ENCODE measurements at regions not wholly inside any gene's neighbourhood (a gene's known extent, or its start where the extent isn't known, plus 50 kb on each side); places are given as distances from the start of the nearest gene placed in this dataset.

DNA sequence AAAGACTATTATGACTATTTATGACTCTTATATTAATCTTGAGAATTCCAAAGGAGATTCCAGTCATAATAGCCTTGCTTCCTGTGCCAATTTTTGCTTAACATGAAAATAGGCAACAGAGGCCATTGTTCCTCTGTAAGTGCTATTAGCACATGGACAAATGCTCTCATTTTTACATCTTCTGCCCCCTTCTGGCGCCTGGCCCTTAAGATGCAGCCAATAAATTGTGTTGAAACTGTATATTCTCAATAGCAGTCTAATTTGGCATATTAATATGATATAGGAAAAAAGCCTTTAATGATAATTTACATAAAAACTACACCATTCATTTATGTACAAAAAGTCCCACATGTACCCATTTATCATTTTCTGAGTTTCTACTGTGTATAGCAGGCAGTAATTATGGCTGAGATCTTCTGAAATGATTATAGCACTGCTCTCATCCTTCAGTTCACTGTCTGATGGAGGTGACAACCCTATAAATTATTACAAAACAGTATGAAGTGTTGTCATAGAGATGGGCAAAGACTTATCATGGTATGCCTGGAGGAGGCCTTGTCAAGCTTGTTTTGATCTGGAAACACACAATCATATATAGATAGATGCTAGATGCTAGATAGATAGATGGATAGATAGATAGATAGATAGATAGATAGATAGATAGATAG lies 613.3 kb downstream of the TSN start:
- ChIA-PET POLR2A (no interaction called here), CTCF (interaction anchor here (0.6 kb wide), 1 partner anchor 803 kb away, joined by 3 read pairs; no protein-coding TSS in a partner anchor)
- no peak for TF ChIP-seq BHLHE40 (IDR thresholded peaks at IDR 0.05; ENCODE audit: borderline replicate concordance)
- no peak for TF ChIP-seq SUZ12 (IDR thresholded peaks at IDR 0.05)
- no peak for TF ChIP-seq FOXK2 (IDR thresholded peaks at IDR 0.05)
- no peak for TF ChIP-seq NFRKB (IDR thresholded peaks at IDR 0.05)
- no peak for TF ChIP-seq FOXA1 (IDR thresholded peaks at IDR 0.05)
- TF ChIP-seq ELF4 (IDR thresholded peaks at IDR 0.05): no peak
- no peak for TF ChIP-seq HDGF (IDR thresholded peaks at IDR 0.05; ENCODE audit: borderline replicate concordance)
- no peak for TF ChIP-seq FOXM1 (IDR thresholded peaks at IDR 0.05; ENCODE audit: borderline replicate concordance)
- TF ChIP-seq CTBP1 (IDR thresholded peaks at IDR 0.05; ENCODE audit: borderline replicate concordance): no peak
- no peak for TF ChIP-seq LEF1 (IDR thresholded peaks at IDR 0.05; ENCODE audit: borderline replicate concordance)
- TF ChIP-seq L3MBTL2 (conservative IDR thresholded peaks at IDR 0.05): no peak
- no peak for TF ChIP-seq ZNF384 (IDR thresholded peaks at IDR 0.05)
- no peak for TF ChIP-seq SP1 (IDR thresholded peaks at IDR 0.05)
- TF ChIP-seq, protein P1, sequence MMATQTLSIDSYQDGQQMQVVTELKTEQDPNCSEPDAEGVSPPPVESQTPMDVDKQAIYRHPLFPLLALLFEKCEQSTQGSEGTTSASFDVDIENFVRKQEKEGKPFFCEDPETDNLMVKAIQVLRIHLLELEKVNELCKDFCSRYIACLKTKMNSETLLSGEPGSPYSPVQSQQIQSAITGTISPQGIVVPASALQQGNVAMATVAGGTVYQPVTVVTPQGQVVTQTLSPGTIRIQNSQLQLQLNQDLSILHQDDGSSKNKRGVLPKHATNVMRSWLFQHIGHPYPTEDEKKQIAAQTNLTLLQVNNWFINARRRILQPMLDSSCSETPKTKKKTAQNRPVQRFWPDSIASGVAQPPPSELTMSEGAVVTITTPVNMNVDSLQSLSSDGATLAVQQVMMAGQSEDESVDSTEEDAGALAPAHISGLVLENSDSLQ (IDR thresholded peaks at IDR 0.05): no peak
- no peak for TF ChIP-seq TARDBP (IDR thresholded peaks at IDR 0.05)
- no peak for TF ChIP-seq ARNT (IDR thresholded peaks at IDR 0.05)
- no peak for DNase-seq (ENCODE audit: extremely low spot score)

DNA sequence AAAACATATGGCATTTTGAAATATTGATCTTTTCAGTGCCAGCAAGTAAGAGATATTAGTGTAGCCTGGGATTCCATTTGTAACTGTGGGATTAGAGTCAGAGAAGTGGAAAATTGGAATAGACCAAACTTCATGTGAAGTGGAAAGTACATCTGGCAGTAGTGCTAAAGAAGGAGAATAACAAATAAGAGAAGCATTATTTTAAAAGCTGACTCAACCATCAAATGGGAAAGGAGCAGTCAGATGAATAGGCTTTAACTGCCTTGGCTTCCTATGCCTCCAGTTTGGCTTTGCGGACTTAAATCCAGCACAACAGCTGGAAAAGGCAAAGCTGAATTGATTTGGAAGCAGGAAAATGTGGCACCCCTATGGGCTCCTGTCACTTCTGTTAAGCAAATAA lies 623.1 kb downstream of the TSN start:
- TF ChIP-seq NFRKB (IDR thresholded peaks at IDR 0.05): no peak
- TF ChIP-seq HDGF (IDR thresholded peaks at IDR 0.05; ENCODE audit: borderline replicate concordance): no peak
- no peak for DNase-seq (ENCODE audit: extremely low spot score)
- CTCF ChIA-PET: no interaction called here
- POLR2A ChIA-PET: no interaction called here

DNA sequence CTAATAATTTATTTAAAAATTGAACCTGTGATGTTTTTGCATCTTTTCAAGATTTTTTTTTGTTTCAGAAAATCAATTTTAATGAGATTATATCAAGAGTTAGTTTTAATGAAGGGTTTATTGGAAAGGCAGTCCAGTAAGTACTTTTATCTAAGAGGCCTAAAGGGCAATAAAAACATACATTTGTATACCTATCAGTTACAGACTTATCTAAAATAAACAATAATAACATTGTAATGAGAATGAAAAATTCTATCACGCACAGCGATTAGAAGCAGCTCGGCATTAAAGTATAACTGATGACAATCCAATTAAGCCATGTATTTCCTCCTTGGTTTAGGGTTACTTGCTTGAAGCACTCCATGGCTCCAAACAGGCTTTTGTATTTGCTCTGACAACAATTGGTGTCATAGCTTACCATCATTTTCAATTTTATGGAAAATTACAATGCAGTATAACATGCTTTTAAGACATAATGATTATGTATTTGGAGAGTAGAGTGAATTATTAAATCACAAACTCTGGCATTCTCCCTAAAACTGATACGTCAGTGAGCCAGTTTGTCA lies 629.4 kb downstream of the TSN start:
- ChIA-PET POLR2A (no interaction called here), CTCF (no interaction called here)
- no peak for DNase-seq (ENCODE audit: extremely low spot score)
- no peak for TF ChIP-seq BHLHE40 (IDR thresholded peaks at IDR 0.05; ENCODE audit: borderline replicate concordance)
- no peak for TF ChIP-seq ELF4 (IDR thresholded peaks at IDR 0.05)
- TF ChIP-seq FOXK2 (IDR thresholded peaks at IDR 0.05): no peak
- no peak for TF ChIP-seq CTBP1 (IDR thresholded peaks at IDR 0.05; ENCODE audit: borderline replicate concordance)
- TF ChIP-seq SUZ12 (IDR thresholded peaks at IDR 0.05): no peak
- TF ChIP-seq TARDBP (IDR thresholded peaks at IDR 0.05): no peak
- no peak for TF ChIP-seq FOXM1 (IDR thresholded peaks at IDR 0.05; ENCODE audit: borderline replicate concordance)
- TF ChIP-seq FOXA1 (IDR thresholded peaks at IDR 0.05): no peak
- no peak for TF ChIP-seq HDGF (IDR thresholded peaks at IDR 0.05; ENCODE audit: borderline replicate concordance)
- TF ChIP-seq L3MBTL2 (conservative IDR thresholded peaks at IDR 0.05): no peak
- TF ChIP-seq LEF1 (IDR thresholded peaks at IDR 0.05; ENCODE audit: borderline replicate concordance): no peak
- TF ChIP-seq SP1 (IDR thresholded peaks at IDR 0.05): no peak
- TF ChIP-seq, protein P1 (IDR thresholded peaks at IDR 0.05): no peak
- no peak for TF ChIP-seq ARNT (IDR thresholded peaks at IDR 0.05)
- TF ChIP-seq NFRKB (IDR thresholded peaks at IDR 0.05): no peak

DNA sequence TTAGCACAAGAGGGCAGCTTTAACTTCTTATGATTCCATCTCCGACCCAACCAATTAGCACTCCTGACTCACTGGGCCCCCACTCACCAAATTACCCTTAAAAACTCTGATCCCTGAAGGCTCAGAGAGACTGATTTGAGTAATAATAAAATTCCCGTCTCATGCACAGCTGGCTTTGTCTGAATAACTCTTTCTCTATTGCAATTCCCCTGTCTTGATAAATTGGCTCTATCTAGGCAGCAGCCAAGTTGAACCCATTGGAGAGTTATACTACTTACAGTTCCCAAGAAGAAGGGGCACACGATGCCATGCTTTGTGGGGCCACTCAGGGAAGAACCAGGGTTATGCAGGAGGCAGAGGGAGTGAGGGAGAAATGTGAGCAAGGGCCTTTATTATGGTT lies 632.8 kb downstream of the TSN start:
- ChIA-PET POLR2A (no interaction called here), CTCF (no interaction called here)
- no peak for TF ChIP-seq BHLHE40 (IDR thresholded peaks at IDR 0.05; ENCODE audit: borderline replicate concordance)
- TF ChIP-seq ELF4 (IDR thresholded peaks at IDR 0.05): no peak
- TF ChIP-seq FOXK2 (IDR thresholded peaks at IDR 0.05): no peak
- no peak for DNase-seq (ENCODE audit: extremely low spot score)

DNA sequence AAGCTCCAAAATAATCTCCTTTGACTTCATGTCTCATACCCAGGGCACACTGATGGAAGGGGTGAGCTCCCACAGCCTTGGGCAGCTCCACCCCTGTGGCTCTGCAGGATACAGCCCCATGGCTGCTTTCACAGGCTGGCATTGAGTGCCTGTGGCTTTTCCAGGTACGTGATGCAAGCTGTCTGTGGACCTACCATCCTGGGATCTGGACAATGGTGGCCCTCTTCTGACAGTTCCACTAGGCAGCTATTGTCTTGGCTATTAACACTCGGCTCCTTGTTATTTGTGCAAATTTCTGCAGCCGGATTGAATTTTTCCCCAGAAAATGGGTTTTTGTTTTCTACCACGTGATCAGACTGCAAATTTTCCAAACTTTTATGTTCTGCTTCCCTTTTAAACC lies 634.2 kb downstream of the TSN start:
- TF ChIP-seq ELF4 (IDR thresholded peaks at IDR 0.05): no peak
- no peak for TF ChIP-seq FOXM1 (IDR thresholded peaks at IDR 0.05; ENCODE audit: borderline replicate concordance)
- ChIA-PET POLR2A (no interaction called here), CTCF (no interaction called here)
- DNase-seq (ENCODE audit: extremely low spot score): no peak

DNA sequence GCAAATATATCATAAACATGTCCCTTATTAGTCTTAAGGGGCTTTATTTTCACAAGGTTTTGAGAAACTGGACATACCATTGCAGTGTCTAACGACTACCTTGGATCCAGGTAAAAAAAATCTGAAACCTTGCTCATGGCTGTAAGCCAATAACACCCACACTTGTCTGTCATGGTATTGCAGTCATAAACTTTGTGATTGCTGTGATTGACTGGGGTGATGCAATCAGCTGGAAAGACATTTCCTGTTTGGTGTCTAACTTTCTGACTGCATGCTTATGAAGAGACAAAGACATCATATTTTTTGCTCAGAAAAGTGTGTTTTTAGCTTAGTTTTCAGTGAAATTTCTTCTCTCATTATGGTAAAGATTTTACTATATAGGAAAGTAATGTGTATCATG lies 635.0 kb downstream of the TSN start:
- TF ChIP-seq ZNF384 (IDR thresholded peaks at IDR 0.05): no peak
- ChIA-PET CTCF (no interaction called here), POLR2A (no interaction called here)
- no peak for DNase-seq (ENCODE audit: extremely low spot score)

DNA sequence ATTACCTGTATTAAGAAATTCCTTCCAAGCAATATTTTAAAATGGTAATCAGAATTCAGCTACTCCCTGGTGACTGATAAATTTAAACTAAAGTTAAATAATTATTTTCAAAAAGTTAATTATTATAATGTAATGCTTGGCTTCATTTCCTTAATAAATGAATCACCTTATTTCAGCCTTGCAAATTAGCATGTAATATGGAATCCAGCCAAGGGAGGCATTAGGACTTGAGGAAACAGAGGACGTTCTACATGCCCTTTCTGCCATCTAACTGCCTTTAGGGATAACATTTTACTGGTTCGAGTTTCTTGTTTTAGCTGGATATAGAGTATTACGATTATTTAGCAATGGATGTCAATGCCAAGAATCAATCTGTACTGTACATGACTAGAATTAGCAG lies 636.3 kb downstream of the TSN start:
- POLR2A ChIA-PET: no interaction called here
- TF ChIP-seq ELF4 (IDR thresholded peaks at IDR 0.05): no peak
- TF ChIP-seq L3MBTL2 (conservative IDR thresholded peaks at IDR 0.05): no peak
- no peak for TF ChIP-seq HDGF (IDR thresholded peaks at IDR 0.05; ENCODE audit: borderline replicate concordance)
- TF ChIP-seq TARDBP (IDR thresholded peaks at IDR 0.05): no peak
- no peak for TF ChIP-seq ZNF384 (IDR thresholded peaks at IDR 0.05)
- TF ChIP-seq NFRKB (IDR thresholded peaks at IDR 0.05): no peak
- TF ChIP-seq FOXA1 (IDR thresholded peaks at IDR 0.05): no peak
- TF ChIP-seq, protein P1 (IDR thresholded peaks at IDR 0.05): no peak
- TF ChIP-seq BHLHE40 (IDR thresholded peaks at IDR 0.05; ENCODE audit: borderline replicate concordance): no peak
- no peak for TF ChIP-seq CTBP1 (IDR thresholded peaks at IDR 0.05; ENCODE audit: borderline replicate concordance)
- TF ChIP-seq FOXK2 (IDR thresholded peaks at IDR 0.05): no peak
- no peak for TF ChIP-seq ARNT (IDR thresholded peaks at IDR 0.05)
- no peak for TF ChIP-seq LEF1 (IDR thresholded peaks at IDR 0.05; ENCODE audit: borderline replicate concordance)
- no peak for TF ChIP-seq FOXM1 (IDR thresholded peaks at IDR 0.05; ENCODE audit: borderline replicate concordance)
- no peak for TF ChIP-seq SP1 (IDR thresholded peaks at IDR 0.05)
- no peak for TF ChIP-seq SUZ12 (IDR thresholded peaks at IDR 0.05)
- DNase-seq (ENCODE audit: extremely low spot score): no peak
- CTCF ChIA-PET: no interaction called here

Data from HEK293T (cell line).